ENCODE measurements at regions not wholly inside any gene's neighbourhood (a gene's known extent, or its start where the extent isn't known, plus 50 kb on each side); places are given as distances from the start of the nearest gene placed in this dataset.

DNA sequence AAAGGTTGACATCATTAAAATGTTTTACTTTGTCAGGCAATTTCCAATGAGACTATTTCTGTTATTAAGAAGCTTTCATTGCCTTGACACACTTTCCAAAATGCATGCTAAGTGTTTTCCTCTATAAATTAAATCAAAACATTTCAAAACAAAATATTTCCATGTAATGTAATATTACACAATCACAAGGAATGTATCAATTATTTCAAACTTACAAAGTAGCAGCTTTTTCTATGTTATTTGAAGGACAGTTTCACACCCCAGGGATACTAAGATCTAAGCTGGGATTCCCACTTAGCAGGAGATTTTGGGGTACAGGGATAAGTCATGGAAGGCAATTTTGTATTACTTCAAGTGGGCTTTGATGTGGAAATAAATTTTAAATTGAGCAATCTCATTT is 144.9 kb downstream of the FOXG1 start:
- no peak for TF ChIP-seq CTCF (IDR thresholded peaks at IDR 0.05; ENCODE audit: unreplicated experiment)
- H3K9me3 Mint-ChIP-seq (ENCODE audit: unreplicated experiment) = no peaks in the 10 kb centered on the region
- no peaks in the 10 kb centered on the region for H3K4me1 Mint-ChIP-seq (ENCODE audit: insufficient read depth, unreplicated experiment)
- peaks cover 100% of the 10 kb centered on the region for H3K27me3 Mint-ChIP-seq (ENCODE audit: insufficient read depth, unreplicated experiment)
- no peak for DNase-seq (ENCODE audit: unreplicated experiment)
- ChIA-PET CTCF (no interaction called here), POLR2A (no interaction called here)
- intact Hi-C loops (cut with micrococcal nuclease) = no loop called here
- H3K36me3 Mint-ChIP-seq (ENCODE audit: insufficient read depth, unreplicated experiment) = no peaks in the 10 kb centered on the region
- BruUV-seq (replicated peaks) = no TSS peak
- no peak overlapping the region for H3K27ac Mint-ChIP-seq (ENCODE audit: low read depth, unreplicated experiment)
- no peak overlapping the region for H3K4me3 Mint-ChIP-seq (ENCODE audit: unreplicated experiment)

- Mint-ChIP-seq H3K36me3 (ENCODE audit: insufficient read depth, unreplicated experiment) (no peaks in the 10 kb centered on the region), H3K4me1 (ENCODE audit: insufficient read depth, unreplicated experiment) (no peaks in the 10 kb centered on the region), H3K27me3 (ENCODE audit: insufficient read depth, unreplicated experiment) (peaks cover 100% of the 10 kb centered on the region), H3K27ac (ENCODE audit: low read depth, unreplicated experiment) (no peak overlapping the region), H3K4me3 (ENCODE audit: unreplicated experiment) (no peak overlapping the region), H3K9me3 (ENCODE audit: unreplicated experiment) (no peaks in the 10 kb centered on the region)
- no TSS peak for BruUV-seq (replicated peaks)
- intact Hi-C loops (cut with micrococcal nuclease) = no loop called here
- DNase-seq (ENCODE audit: unreplicated experiment) = no peak
- CTCF ChIA-PET = interaction anchor here (0.5 kb wide), 1 partner anchor 1538 kb away, joined by 3 read pairs; no protein-coding TSS in a partner anchor
- POLR2A ChIA-PET = no interaction called here
- no peak for TF ChIP-seq CTCF (IDR thresholded peaks at IDR 0.05; ENCODE audit: unreplicated experiment)
Observed at GRCh38 chr14:28913056-28913455, 146.5 kb downstream of the FOXG1 start.

DNA sequence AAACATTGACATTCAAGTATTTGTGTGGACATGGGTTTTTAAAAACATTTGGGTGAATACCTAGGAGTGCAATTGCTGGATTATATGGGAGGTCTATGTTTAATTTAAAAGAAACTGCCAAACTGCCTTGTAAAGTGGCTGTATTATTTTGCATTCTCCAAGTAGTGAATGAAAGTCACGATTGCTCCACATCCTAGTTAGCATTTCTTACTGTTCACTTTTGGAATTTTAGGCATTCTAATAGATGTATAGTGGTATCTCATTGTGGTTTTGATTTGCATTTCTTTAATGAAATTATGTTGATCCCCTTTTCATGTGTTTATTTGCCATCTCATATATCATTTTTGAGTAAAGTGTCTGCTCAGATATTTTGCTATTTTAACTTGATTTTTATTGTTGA is 159.5 kb downstream of the FOXG1 start:
- no peaks in the 10 kb centered on the region for H3K9me3 Mint-ChIP-seq (ENCODE audit: unreplicated experiment)
- no peak overlapping the region for H3K27ac Mint-ChIP-seq (ENCODE audit: low read depth, unreplicated experiment)
- no peak for DNase-seq (ENCODE audit: unreplicated experiment)
- H3K36me3 Mint-ChIP-seq (ENCODE audit: insufficient read depth, unreplicated experiment) = no peaks in the 10 kb centered on the region
- intact Hi-C loops (cut with micrococcal nuclease) = no loop called here
- TF ChIP-seq CTCF (IDR thresholded peaks at IDR 0.05; ENCODE audit: unreplicated experiment) = no peak
- ChIA-PET CTCF (no interaction called here), POLR2A (no interaction called here)
- H3K4me3 Mint-ChIP-seq (ENCODE audit: unreplicated experiment) = no peak overlapping the region
- H3K4me1 Mint-ChIP-seq (ENCODE audit: insufficient read depth, unreplicated experiment) = no peaks in the 10 kb centered on the region
- no TSS peak for BruUV-seq (replicated peaks)
- H3K27me3 Mint-ChIP-seq (ENCODE audit: insufficient read depth, unreplicated experiment) = peaks cover 89% of the 10 kb centered on the region

GRCh38 chr14:28931999-28932398 is 165.4 kb downstream of the FOXG1 start:
- CTCF ChIA-PET = interaction anchor here (0.7 kb wide), 1 partner anchor 289 kb away, joined by 3 read pairs; no protein-coding TSS in a partner anchor
- intact Hi-C loops (cut with micrococcal nuclease) = no loop called here
- no TSS peak for BruUV-seq (replicated peaks)

More at GRCh38 chr14:28931999-28932398, 165.4 kb downstream of the FOXG1 start:
- no peak for DNase-seq (ENCODE audit: unreplicated experiment)
- POLR2A ChIA-PET = no interaction called here
- no peaks in the 10 kb centered on the region for H3K4me1 Mint-ChIP-seq (ENCODE audit: insufficient read depth, unreplicated experiment)
- H3K36me3 Mint-ChIP-seq (ENCODE audit: insufficient read depth, unreplicated experiment) = peaks cover 6% of the 10 kb centered on the region
- no peak overlapping the region for H3K27ac Mint-ChIP-seq (ENCODE audit: low read depth, unreplicated experiment)
- H3K27me3 Mint-ChIP-seq (ENCODE audit: insufficient read depth, unreplicated experiment) = peaks cover 86% of the 10 kb centered on the region
- peaks cover 11% of the 10 kb centered on the region for H3K9me3 Mint-ChIP-seq (ENCODE audit: unreplicated experiment)
- H3K4me3 Mint-ChIP-seq (ENCODE audit: unreplicated experiment) = no peak overlapping the region
- TF ChIP-seq CTCF (IDR thresholded peaks at IDR 0.05; ENCODE audit: unreplicated experiment) = no peak
